GM12875 (cell line): ENCODE measurements at regions not wholly inside any gene's neighbourhood (a gene's known extent, or its start where the extent isn't known, plus 50 kb on each side); places are given as distances from the start of the nearest gene placed in this dataset.

Source experiments
- H3K4me3 ChIP-seq: one replicate; pipeline ENCODE4 v1.5.1; 2011; ENCODE audit warnings: low read depth, low read length, control low read depth
- CTCF ChIP-seq: IDR thresholded peaks from 2 replicates; pipeline ENCODE4 v1.5.1; 2011; ENCODE audit warnings: low read depth, mild to moderate bottlenecking, control low read depth, inconsistent platforms, low read length, moderate library complexity, borderline replicate concordance; ENCODE audit not compliant: insufficient read depth

- TF ChIP-seq CTCF, result no peak
Observed at GRCh38 chr6:98274691-98275090, 559.7 kb upstream of the POU3F2 start.

DNA sequence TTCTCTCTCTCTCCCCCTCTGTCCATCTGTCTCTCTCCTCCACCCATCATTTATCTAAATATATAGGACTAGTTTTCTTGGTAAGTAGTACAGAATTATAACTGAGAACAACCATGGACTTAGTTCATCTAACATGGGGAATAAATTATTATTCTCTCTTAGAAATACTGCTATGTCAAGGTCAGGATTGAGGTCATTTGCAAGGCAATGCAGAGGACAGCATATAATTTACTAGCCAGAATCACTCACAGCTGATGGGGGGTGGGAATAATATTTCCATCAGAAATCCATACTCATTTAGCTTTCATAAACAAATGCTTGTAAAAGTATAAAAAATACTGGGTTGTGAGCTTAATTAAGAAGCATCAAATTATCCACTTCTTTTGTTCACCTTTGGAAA, 553.9 kb upstream of the POU3F2 start:
- TF ChIP-seq CTCF, result no peak
- H3K4me3 ChIP-seq, result no peak overlapping the region

More at GRCh38 chr6:98274691-98275090, 559.7 kb upstream of the POU3F2 start:
- no peak overlapping the region for H3K4me3 ChIP-seq

DNA sequence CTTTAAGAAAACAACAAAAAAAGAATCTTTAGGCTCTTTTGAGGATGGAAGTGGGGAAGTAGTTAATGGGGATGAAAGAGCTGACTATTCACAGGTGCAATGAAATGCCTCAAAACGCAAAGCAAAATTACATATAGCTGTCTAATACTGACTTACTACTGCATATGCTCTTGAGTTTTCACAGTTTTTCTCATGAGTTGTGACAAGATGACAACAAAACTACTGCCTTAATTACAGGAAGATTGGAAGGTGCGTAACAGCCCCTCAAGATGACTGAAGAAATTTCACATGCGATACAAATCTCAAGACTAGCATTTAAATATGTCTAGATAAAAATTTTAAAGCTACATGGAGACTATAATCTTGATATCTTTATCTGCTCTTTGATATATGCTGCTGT, 547.8 kb upstream of the POU3F2 start:
- TF ChIP-seq CTCF, result no peak
- no peak overlapping the region for H3K4me3 ChIP-seq

- no peak overlapping the region for H3K4me3 ChIP-seq
- TF ChIP-seq CTCF, result no peak
Observed at GRCh38 chr6:98287876-98288275, 546.5 kb upstream of the POU3F2 start.

GRCh38 chr6:98292810-98293209, 541.6 kb upstream of the POU3F2 start:
- TF ChIP-seq CTCF, result no peak
- no peak overlapping the region for H3K4me3 ChIP-seq

- no peak for TF ChIP-seq CTCF
- no peak overlapping the region for H3K4me3 ChIP-seq
Observed at GRCh38 chr6:98295515-98296175, 538.7 kb upstream of the POU3F2 start.

- no peak overlapping the region for H3K4me3 ChIP-seq
- no peak for TF ChIP-seq CTCF
Observed at GRCh38 chr6:98308564-98308963, 525.8 kb upstream of the POU3F2 start.
